HCT116 (cell line): ENCODE measurements at regions not wholly inside any gene's neighbourhood (a gene's known extent, or its start where the extent isn't known, plus 50 kb on each side); places are given as distances from the start of the nearest gene placed in this dataset.

Experiments used
- ATAC-seq: fragments of 200-7000 bp; cut with Tn5 transposase; 2 replicates; pipeline ENCODE4 v1.9.1; 2020; ENCODE audit warnings: mild to moderate bottlenecking, moderate library complexity
- BruUV-seq: library from RNA; stranded (reverse); fragments of 400-500 nt; replicated peaks from 2 replicates; lab custom pipeline; 2021; lab: Mats Ljungman, UMichigan
- CTCF ChIA-PET: fragments of 300-600 bp; sonication (Branson Sonifier 250); formaldehyde crosslinking; loops from one replicate; lab custom pipeline; 2021; ENCODE audit warnings: antibody characterized with exemption; lab: Charles Lee
- POLR2A ChIA-PET: fragments of 300-600, 350-600 bp; sonication (Branson Sonifier 250); formaldehyde crosslinking; loops from one replicate; lab custom pipeline; 2021; ENCODE audit warnings: antibody characterized with exemption; lab: Charles Lee
- RAD21 ChIA-PET, 2 experiments: fragments of 300-600 bp; sonication (Branson Sonifier 250); formaldehyde crosslinking; loops; one replicate each; lab custom pipeline; 2023; ENCODE audit warnings: low total read pairs in 2 of 2; ENCODE audit not compliant: uncharacterized antibody in 2 of 2, unreplicated experiment in 2 of 2, low non-redundant PET in 1 of 2; lab: Charles Lee
- DNase-seq: peaks from one replicate; pipeline ENCODE4 v3.0.0-alpha.2; 2010; ENCODE audit warnings: low read depth, low spot score
- H2AFZ ChIP-seq: fragments of 200-600 bp; shearing (Covaris generic), sonication (generic); 2 replicates; pipeline ENCODE4 v1.6.1; 2017; ENCODE audit warnings: low read depth, mixed run types, mixed read lengths, antibody characterized with exemption, low read length; ENCODE audit not compliant: poor library complexity, severe bottlenecking
- H3K27ac ChIP-seq: 2 replicates; pipeline ENCODE4 v1.5.1; 2012; ENCODE audit warnings: low read depth, low read length
- H3K27me3 ChIP-seq: fragments of 200-600 bp; sonication (generic); 2 replicates; pipeline ENCODE4 v1.6.1; 2016; ENCODE audit warnings: mixed run types, low read length, mixed read lengths; ENCODE audit not compliant: insufficient read depth
- H3K36me3 ChIP-seq, 2 experiments: fragments of 200-500 bp in 1 of 2; fragments of 200-600 bp in 1 of 2; sonication (Bioruptor generic) in 1 of 2; sonication (generic) in 1 of 2; 2 replicates each; pipeline versions ENCODE4 v1.5.1 to v1.6.1; 2014 to 2016; ENCODE audit warnings: low read length in 2 of 2, inconsistent platforms in 1 of 2, mixed read lengths in 1 of 2, mixed run types in 1 of 2; ENCODE audit not compliant: insufficient read depth in 2 of 2, control insufficient read depth in 1 of 2
- H3K4me1 ChIP-seq, 2 experiments: fragments of 200-600 bp in 1 of 2; sonication (generic) in 1 of 2; 2 replicates each; pipeline versions ENCODE4 v1.5.1 to v1.6.1; 2012 to 2017; ENCODE audit warnings: low read length in 2 of 2, inconsistent platforms in 1 of 2, mild to moderate bottlenecking in 1 of 2, mixed read lengths in 1 of 2, mixed run types in 1 of 2, moderate library complexity in 1 of 2; ENCODE audit not compliant: insufficient read depth in 2 of 2, control insufficient read depth in 1 of 2
- H3K4me2 ChIP-seq: fragments of 200-600 bp; sonication (generic); 2 replicates; pipeline ENCODE4 v1.6.1; 2017; ENCODE audit warnings: mixed run types, low read length, mixed read lengths
- H3K4me3 ChIP-seq, 2 experiments: fragments of 200-600 bp in 1 of 2; sonication (generic) in 1 of 2; replicated peaks in 1 of 2; 2 replicates each; pipeline ENCODE4 v1.5.1; 2011 to 2016; ENCODE audit warnings: low read length in 2 of 2, control low read depth in 1 of 2, low read depth in 1 of 2, mild to moderate bottlenecking in 1 of 2, mixed read lengths in 1 of 2, mixed run types in 1 of 2
- H3K79me2 ChIP-seq: fragments of 200-600 bp; sonication (generic); 2 replicates; pipeline ENCODE4 v1.6.1; 2017; ENCODE audit warnings: mild to moderate bottlenecking, mixed run types, low read length, moderate library complexity, mixed read lengths; ENCODE audit not compliant: insufficient read depth
- H3K9ac ChIP-seq: fragments of 200-600 bp; sonication (generic); 2 replicates; pipeline ENCODE4 v1.6.1; 2016; ENCODE audit warnings: low read length, mixed read lengths
- H3K9me2 ChIP-seq: fragments of 200-600 bp; sonication (generic), shearing (Covaris generic); 2 replicates; pipeline ENCODE4 v1.6.1; 2017; ENCODE audit warnings: mixed run types, mild to moderate bottlenecking, moderate library complexity; ENCODE audit not compliant: insufficient read depth
- H3K9me3 ChIP-seq, 2 experiments: fragments of 200-500 bp in 1 of 2; fragments of 200-600 bp in 1 of 2; sonication (Bioruptor generic) in 1 of 2; sonication (generic) in 1 of 2; 2 replicates each; pipeline ENCODE4 v1.6.1; 2014 to 2017; ENCODE audit warnings: low read length in 2 of 2, mixed read lengths in 2 of 2, inconsistent platforms in 1 of 2, low read depth in 1 of 2, mild to moderate bottlenecking in 1 of 2, mixed run types in 1 of 2, moderate library complexity in 1 of 2; ENCODE audit not compliant: control insufficient read depth in 1 of 2, insufficient read depth in 1 of 2
- H4K20me1 ChIP-seq: fragments of 200-600 bp; sonication (generic), shearing (Covaris generic); 2 replicates; pipeline ENCODE4 v1.6.1; 2017; ENCODE audit warnings: mixed run types, mild to moderate bottlenecking, moderate library complexity; ENCODE audit not compliant: insufficient read depth
- CEBPB ChIP-seq: IDR thresholded peaks from 2 replicates; pipeline ENCODE4 v1.6.1; 2012; ENCODE audit warnings: low read depth
- EGR1 ChIP-seq: IDR thresholded peaks from 2 replicates; pipeline ENCODE4 v1.6.1; 2012; ENCODE audit warnings: low read depth
- ELF1 ChIP-seq: IDR thresholded peaks from 2 replicates; pipeline ENCODE4 v1.6.1; 2012; ENCODE audit warnings: low read depth, borderline replicate concordance
- RAD21 ChIP-seq: IDR thresholded peaks from 2 replicates; pipeline ENCODE4 v1.6.1; 2012; ENCODE audit warnings: low read depth, mild to moderate bottlenecking
- SP1 ChIP-seq: IDR thresholded peaks from 2 replicates; pipeline ENCODE4 v1.6.1; 2012; ENCODE audit warnings: low read depth
- intact Hi-C: fragments of 100-400 bp; cut with micrococcal nuclease; formaldehyde crosslinking; loops from 2 replicates; pipeline ENCODE4 v1.10.0; 2022
- TF ChIP-seq, protein P1 (sequence below): IDR thresholded peaks from 2 replicates; pipeline ENCODE4 v1.6.1; 2012

DNA sequence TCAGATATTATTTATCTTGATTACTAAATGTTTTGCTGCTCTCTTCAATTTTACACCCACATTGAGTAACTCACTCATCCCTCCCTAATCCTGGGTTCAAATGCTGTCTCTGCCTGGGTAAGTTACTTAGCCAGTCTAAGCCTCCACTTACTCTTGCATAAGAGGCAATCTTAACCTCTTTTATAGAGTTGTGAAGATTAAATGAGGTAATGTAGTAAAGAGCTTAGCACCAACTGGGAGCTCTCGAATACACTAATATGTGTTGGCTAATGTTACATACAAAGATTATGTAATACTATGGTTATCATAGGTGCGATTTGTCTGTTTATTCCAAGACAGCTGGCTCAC lies 134.4 kb upstream of the STMND1 start:
- Histone ChIP-seq H3K4me3 (no peak overlapping the region), H3K9me2 (no peaks in the 10 kb centered on the region), H3K27ac (no peak overlapping the region), H2AFZ (no peak overlapping the region), H3K4me1 (peaks cover 2 to 8% of the 10 kb centered on the region in 2 experiments; a peak in 3 of 4 replicates), H4K20me1 (no peaks in the 10 kb centered on the region), H3K4me2 (no peak overlapping the region), H3K36me3 (no peaks in the 10 kb centered on the region), H3K27me3 (peaks cover 8% of the 10 kb centered on the region; the same call in 1 of the 2 replicates), H3K79me2 (no peaks in the 10 kb centered on the region), H3K9ac (no peak overlapping the region), H3K9me3 (no peaks in the 10 kb centered on the region)
- ChIA-PET POLR2A (no interaction called here), CTCF (no interaction called here), RAD21 (interaction anchor here in 1 of 2 experiments (0.5 kb wide), 1 partner anchor 194 kb away, joined by 5 read pairs; no protein-coding TSS in a partner anchor)
- BruUV-seq = no TSS peak
- DNase-seq = no peak
- intact Hi-C loops = loop anchor here (5.0 kb wide), 1 partner anchor 455 kb away; no protein-coding TSS in a partner anchor
- TF ChIP-seq CEBPB (0 out of 2 replicates have a peak, but pooled peaks have one; percentile 0), RAD21 (no peak), SP1 (no peak), ELF1 (no peak)
- TF ChIP-seq, protein P1, sequence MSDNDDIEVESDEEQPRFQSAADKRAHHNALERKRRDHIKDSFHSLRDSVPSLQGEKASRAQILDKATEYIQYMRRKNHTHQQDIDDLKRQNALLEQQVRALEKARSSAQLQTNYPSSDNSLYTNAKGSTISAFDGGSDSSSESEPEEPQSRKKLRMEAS = no peak
- ATAC-seq = no peak

DNA sequence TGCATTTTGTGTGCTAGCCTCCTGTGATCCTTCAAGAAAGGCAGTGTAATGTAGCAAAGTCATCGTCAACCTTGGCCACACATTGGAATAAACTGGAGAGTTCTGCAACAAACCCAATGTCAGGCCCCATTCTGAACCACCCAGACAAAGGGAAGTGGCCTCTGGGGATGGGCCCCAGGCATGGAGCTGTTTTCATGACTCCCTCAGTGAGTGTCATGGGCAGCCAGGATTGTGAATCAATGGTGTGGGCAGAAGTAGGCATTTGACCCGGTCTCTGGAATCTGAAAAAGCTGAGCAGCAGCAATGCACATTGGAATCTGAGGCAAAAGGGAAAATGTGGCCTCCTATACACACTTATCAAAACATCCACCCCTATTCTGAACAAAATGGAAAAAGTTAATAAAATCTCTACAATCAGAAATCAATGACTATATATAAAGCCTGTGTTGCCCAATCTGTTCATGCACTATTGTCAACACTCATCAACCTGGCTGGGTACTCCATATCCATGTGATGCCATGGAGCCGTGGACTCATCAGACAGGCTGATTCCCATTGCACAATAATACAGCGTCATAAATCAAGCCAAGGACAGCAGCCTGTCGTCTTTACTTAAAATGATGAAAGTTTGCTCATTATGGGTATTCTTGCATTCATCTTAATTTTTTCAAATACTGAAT lies 134.9 kb upstream of the STMND1 start:
- no peak overlapping the region for H3K4me3 ChIP-seq
- CTCF ChIA-PET = interaction anchor here (4.3 kb wide), 1 partner anchor 205 kb away, joined by 19 read pairs; the partner anchor contains the start of gene ATXN1
- peaks cover 8% of the 10 kb centered on the region; the same call in 1 of the 2 replicates for H3K27me3 ChIP-seq
- H3K36me3 ChIP-seq = no peaks in the 10 kb centered on the region
- H3K4me2 ChIP-seq = no peak overlapping the region
- 0 out of 2 replicates have a peak, but pooled peaks have one; percentile 9 for TF ChIP-seq CEBPB
- no peak for TF ChIP-seq EGR1
- no peak overlapping the region for H3K9ac ChIP-seq
- RAD21 ChIA-PET = no interaction called here
- BruUV-seq = no TSS peak
- H3K9me2 ChIP-seq = no peaks in the 10 kb centered on the region
- ATAC-seq (no peak), DNase-seq (no peak)
- peaks cover 2 to 8% of the 10 kb centered on the region in 2 experiments; a peak in 3 of 4 replicates for H3K4me1 ChIP-seq
- POLR2A ChIA-PET = no interaction called here
- intact Hi-C loops = loop anchor here (5.0 kb wide), 1 partner anchor 455 kb away; no protein-coding TSS in a partner anchor
- no peak overlapping the region for H2AFZ ChIP-seq
- H4K20me1 ChIP-seq = no peaks in the 10 kb centered on the region
- no peaks in the 10 kb centered on the region for H3K9me3 ChIP-seq
- no peak overlapping the region for H3K27ac ChIP-seq
- no peaks in the 10 kb centered on the region for H3K79me2 ChIP-seq
